LNCAP (cell line): ENCODE measurements at regions not wholly inside any gene's neighbourhood (a gene's known extent, or its start where the extent isn't known, plus 50 kb on each side); places are given as distances from the start of the nearest gene placed in this dataset.

Source experiments
- CTCF ChIP-seq: fragments of 450-650 bp; IDR thresholded peaks from 2 replicates; pipeline ENCODE4 v1.5.1; 2017; ENCODE audit warnings: mild to moderate bottlenecking

- TF ChIP-seq CTCF = no peak
These were observed 177.0 kb downstream of the ALX1 start for GRCh38 chr12:85457016-85457415.

- no peak for TF ChIP-seq CTCF
These were observed 181.1 kb downstream of the ALX1 start for GRCh38 chr12:85461127-85461526.

DNA sequence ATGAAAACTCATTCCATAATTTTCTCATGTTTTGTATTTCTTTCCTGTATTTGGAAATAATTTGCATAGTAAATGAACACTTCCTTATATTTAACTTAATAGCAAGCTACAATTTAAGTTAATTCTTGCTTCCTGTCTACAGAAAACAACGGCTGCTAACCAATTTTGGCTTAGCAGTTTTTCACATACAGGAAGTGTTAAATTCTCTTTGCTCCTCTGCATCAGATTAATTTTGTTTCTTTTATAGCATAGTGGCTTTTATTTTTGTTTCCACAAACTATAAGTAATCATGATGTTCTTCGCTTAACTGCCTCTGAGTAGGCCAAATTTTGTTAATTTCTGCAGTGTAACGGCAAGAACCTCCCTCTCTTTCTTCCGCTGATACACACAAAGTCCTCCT, 182.9 kb downstream of the ALX1 start:
- TF ChIP-seq CTCF = no peak

GRCh38 chr12:85466890-85467289, 186.9 kb downstream of the ALX1 start:
- TF ChIP-seq CTCF = no peak

DNA sequence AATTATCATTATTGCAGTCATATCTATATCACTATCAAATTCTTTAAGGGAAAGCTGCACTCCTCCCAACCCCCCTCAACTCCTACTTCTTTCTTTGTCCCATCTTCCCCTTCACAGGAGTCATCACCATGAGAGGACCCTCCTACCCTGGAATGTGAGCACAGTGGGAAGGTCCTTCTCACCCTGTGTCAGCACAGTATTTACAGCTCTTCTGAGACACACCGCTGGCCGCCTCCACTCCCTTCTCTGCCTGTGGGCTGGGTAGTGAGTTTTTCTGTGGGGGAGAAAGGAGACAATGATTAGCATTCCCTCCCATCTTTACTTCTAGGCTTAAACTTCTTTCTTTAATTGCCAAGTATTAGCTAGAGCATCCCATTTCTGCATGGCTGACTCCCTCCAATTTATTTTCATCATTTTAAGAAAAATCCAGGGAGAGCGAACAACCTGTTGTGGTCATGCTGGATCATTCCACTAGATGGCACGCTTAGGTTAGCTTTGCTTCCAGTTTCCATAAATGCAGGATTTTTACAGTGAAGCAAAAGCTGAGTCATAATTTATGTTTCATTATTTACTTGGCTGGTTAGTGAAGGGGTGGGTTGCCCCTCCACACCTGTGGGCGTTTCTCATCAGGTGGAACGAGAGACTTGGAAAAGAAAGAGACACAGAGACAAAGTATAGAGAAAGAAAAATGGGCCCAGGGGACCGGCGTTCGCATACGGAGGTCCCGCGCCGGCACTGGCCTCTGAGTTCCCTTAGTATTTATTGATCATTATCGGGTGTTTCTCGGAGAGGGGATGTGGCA, 188.5 kb downstream of the ALX1 start:
- TF ChIP-seq CTCF = peak; percentile 88

DNA sequence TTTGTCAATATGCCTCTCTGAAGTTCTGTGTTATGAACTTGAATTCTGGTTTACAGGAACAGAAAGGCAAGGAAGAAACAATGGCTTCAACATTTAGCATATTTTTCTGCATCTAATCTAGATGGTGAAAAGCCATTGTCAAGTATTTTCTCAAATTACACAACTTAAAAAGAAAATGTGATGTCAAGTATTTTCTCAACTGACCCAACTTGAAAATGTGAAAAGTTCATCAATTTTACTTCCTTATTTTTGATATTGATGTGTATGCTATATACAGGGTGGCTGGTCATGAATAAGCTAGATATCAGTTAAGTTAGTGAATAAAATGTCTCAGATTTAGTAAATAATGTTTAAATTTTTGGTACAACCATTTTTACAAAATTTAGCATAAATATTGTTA, 196.7 kb downstream of the ALX1 start:
- TF ChIP-seq CTCF = no peak

DNA sequence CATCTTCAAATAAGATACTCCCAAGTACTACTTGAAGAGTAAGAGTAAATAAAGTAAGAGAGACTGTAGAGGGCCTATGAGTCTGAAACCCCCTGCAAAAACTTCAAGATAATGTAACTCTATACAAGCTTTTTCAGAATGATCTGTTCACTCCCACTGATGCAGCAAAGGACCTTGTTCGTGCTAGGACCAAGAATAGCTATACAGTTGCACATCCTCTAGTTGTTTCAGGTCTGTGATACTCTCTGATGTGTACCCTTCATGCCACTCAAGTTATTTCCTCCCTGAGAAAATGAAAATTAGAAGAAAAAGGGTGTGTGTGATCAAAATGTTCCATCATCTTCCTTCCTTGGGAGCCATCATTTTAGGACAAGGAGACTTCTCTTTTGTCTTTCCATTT, 204.4 kb downstream of the ALX1 start:
- TF ChIP-seq CTCF = no peak

GRCh38 chr12:85489194-85489593, 209.2 kb downstream of the ALX1 start:
- no peak for TF ChIP-seq CTCF
